Colonic mucosa (tissue), 4 donors: ENCODE measurements at regions not wholly inside any gene's neighbourhood (a gene's known extent, or its start where the extent isn't known, plus 50 kb on each side); places are given as distances from the start of the nearest gene placed in this dataset.

Experiments used
- DNase-seq: peaks from one replicate; pipeline ENCODE4 v3.0.0-alpha.2; 2020
- H3K27ac ChIP-seq: fragments of 200-600 bp; one replicate; pipeline ENCODE4 v1.8.0; 2021
- H3K27me3 ChIP-seq: fragments of 200-600 bp; one replicate; pipeline ENCODE4 v1.8.0; 2021
- H3K36me3 ChIP-seq: fragments of 200-600 bp; one replicate; pipeline ENCODE4 v1.8.0; 2021
- H3K4me1 ChIP-seq: fragments of 200-600 bp; one replicate; pipeline ENCODE4 v1.8.0; 2021; ENCODE audit warnings: mild to moderate bottlenecking
- H3K4me3 ChIP-seq: fragments of 200-600 bp; one replicate; pipeline ENCODE4 v1.8.0; 2021
- H3K9ac ChIP-seq, 2 donors: one replicate each; pipeline ENCODE4 v1.7.0; 2013; ENCODE audit warnings: control low read depth in 2 of 2, low read depth in 2 of 2, low read length in 2 of 2
- H3K9me3 ChIP-seq: fragments of 200-600 bp; one replicate; pipeline ENCODE4 v1.8.0; 2021
- CTCF ChIP-seq: fragments of 200-600 bp; IDR thresholded peaks from one replicate; pipeline ENCODE4 v1.8.0; 2022; ENCODE audit warnings: antibody characterized with exemption, mild to moderate bottlenecking
- intact Hi-C: fragments of 100-400 bp; cut with DNase I; formaldehyde crosslinking; loops from one replicate; pipeline ENCODE4 v1.14.1; 2022
- donor health status: healthy.
- donor health status: DM: no; HTN: no; CAD: no.
- donor health status: DM: no; HTN: no; CAD: no.

GRCh38 chr12:30155001-30155730 is 371.4 kb upstream of the TMTC1 start:
- no peak overlapping the region for H3K4me3 ChIP-seq
- no peaks in the 10 kb centered on the region for H3K36me3 ChIP-seq
- no peak overlapping the region for H3K9ac ChIP-seq
- no peaks in the 10 kb centered on the region for H3K27me3 ChIP-seq
- H3K9me3 ChIP-seq = no peaks in the 10 kb centered on the region
- no peak overlapping the region for H3K27ac ChIP-seq
- DNase-seq = no peak
- no peaks in the 10 kb centered on the region for H3K4me1 ChIP-seq
- TF ChIP-seq CTCF = no peak
- intact Hi-C loops = no loop called here

- Histone ChIP-seq H3K9ac (no peak overlapping the region), H3K4me1 (no peaks in the 10 kb centered on the region), H3K36me3 (no peaks in the 10 kb centered on the region), H3K27me3 (no peaks in the 10 kb centered on the region), H3K4me3 (no peak overlapping the region), H3K9me3 (no peaks in the 10 kb centered on the region), H3K27ac (no peak overlapping the region)
- no peak for TF ChIP-seq CTCF
- intact Hi-C loops = no loop called here
- DNase-seq = no peak
Measured at GRCh38 chr12:30153981-30154380, 370.2 kb upstream of the TMTC1 start.

- no peaks in the 10 kb centered on the region for H3K9me3 ChIP-seq
- no peak for DNase-seq
- H3K4me1 ChIP-seq = no peaks in the 10 kb centered on the region
- no peaks in the 10 kb centered on the region for H3K27me3 ChIP-seq
- no peaks in the 10 kb centered on the region for H3K36me3 ChIP-seq
- H3K9ac ChIP-seq = no peak overlapping the region
- no peak overlapping the region for H3K27ac ChIP-seq
- no peak overlapping the region for H3K4me3 ChIP-seq
- intact Hi-C loops = no loop called here
- no peak for TF ChIP-seq CTCF
Measured at GRCh38 chr12:30152705-30153104, 369.0 kb upstream of the TMTC1 start.

- no peak overlapping the region for H3K27ac ChIP-seq
- no peaks in the 10 kb centered on the region for H3K4me1 ChIP-seq
- no peaks in the 10 kb centered on the region for H3K36me3 ChIP-seq
- no peak for TF ChIP-seq CTCF
- no peak for DNase-seq
- no peaks in the 10 kb centered on the region for H3K9me3 ChIP-seq
- no peak overlapping the region for H3K4me3 ChIP-seq
- no peak overlapping the region for H3K9ac ChIP-seq
- intact Hi-C loops = no loop called here
- no peaks in the 10 kb centered on the region for H3K27me3 ChIP-seq
Measured at GRCh38 chr12:30151831-30152230, 368.1 kb upstream of the TMTC1 start.

GRCh38 chr12:30146561-30146960 is 362.8 kb upstream of the TMTC1 start:
- TF ChIP-seq CTCF = no peak
- H3K9ac ChIP-seq = no peak overlapping the region
- H3K27ac ChIP-seq = no peak overlapping the region
- H3K27me3 ChIP-seq = no peaks in the 10 kb centered on the region
- no peak for DNase-seq
- H3K4me3 ChIP-seq = no peak overlapping the region
- H3K4me1 ChIP-seq = no peaks in the 10 kb centered on the region
- intact Hi-C loops = no loop called here
- H3K36me3 ChIP-seq = no peaks in the 10 kb centered on the region
- no peaks in the 10 kb centered on the region for H3K9me3 ChIP-seq
